ENCODE measurements at regions not wholly inside any gene's neighbourhood (a gene's known extent, or its start where the extent isn't known, plus 50 kb on each side); places are given as distances from the start of the nearest gene placed in this dataset.

- Histone ChIP-seq H2AFZ (ENCODE audit: low read length) (no peak overlapping the region), H3K23ac (ENCODE audit: insufficient read length, low read depth, low read length) (no peak overlapping the region), H3K9ac (ENCODE audit: extremely low read depth, insufficient read length, low read length) (no peak overlapping the region), H2BK120ac (ENCODE audit: low read depth, low read length, poor library complexity, severe bottlenecking) (no peak overlapping the region), H2AK5ac (ENCODE audit: insufficient read length, low read length) (no peak overlapping the region), H3K18ac (ENCODE audit: insufficient read length, low read depth, low read length) (no peak overlapping the region), H3T11ph (ENCODE audit: low read length) (no peak overlapping the region), H3K27ac (ENCODE audit: insufficient read length, low read depth, low read length) (no peak overlapping the region), H2BK15ac (ENCODE audit: low read depth, low read length) (no peak overlapping the region), H3K79me1 (ENCODE audit: insufficient read depth, low read depth, low read length, poor library complexity, severe bottlenecking) (no peaks in the 10 kb centered on the region), H3K23me2 (ENCODE audit: insufficient read length, low read depth, low read length, poor library complexity, severe bottlenecking) (no peaks in the 10 kb centered on the region), H4K91ac (ENCODE audit: insufficient read length, low read depth, low read length) (no peak overlapping the region), H4K5ac (ENCODE audit: insufficient read length, low read depth, low read length) (no peak overlapping the region), H3K4me1 (ENCODE audit: insufficient read depth, low read length) (no peaks in the 10 kb centered on the region; the same call in 1 of the 2 replicates), H4K20me1 (ENCODE audit: control insufficient read depth, insufficient read depth, insufficient read length) (no peaks in the 10 kb centered on the region), H3K4ac (ENCODE audit: low read depth, low read length) (no peak overlapping the region), H2BK12ac (ENCODE audit: insufficient read length, low read depth, low read length) (no peak overlapping the region), H2BK20ac (ENCODE audit: low read depth, low read length, poor library complexity, severe bottlenecking) (no peak overlapping the region), H2BK5ac (ENCODE audit: insufficient read length, low read length) (no peak overlapping the region), H3K27me3 (ENCODE audit: insufficient read depth, low read length) (no peaks in the 10 kb centered on the region), H3K4me2 (ENCODE audit: insufficient read depth, insufficient read length, low read length) (no peak overlapping the region), H3K14ac (ENCODE audit: insufficient read depth, low read length) (no peak overlapping the region), H3K9me3 (ENCODE audit: control insufficient read depth, low read depth, low read length) (no peaks in the 10 kb centered on the region), H3K56ac (ENCODE audit: insufficient read length, low read depth, low read length) (no peak overlapping the region), H4K8ac (replicated peaks; ENCODE audit: insufficient read length, low read depth, low read length) (no peak overlapping the region), H3K79me2 (ENCODE audit: insufficient read depth, low read length) (no peaks in the 10 kb centered on the region)
- no peak overlapping the region for H3K4me3 Mint-ChIP-seq
- H3K36me3 Mint-ChIP-seq (ENCODE audit: insufficient read depth in 1 of 3, low read depth in 3 of 3): peaks cover 0 to under 1% (median under 1%) of the 10 kb centered on the region in 3 experiments; a peak in 3 of 7 replicates
- TF ChIP-seq, protein P1, sequence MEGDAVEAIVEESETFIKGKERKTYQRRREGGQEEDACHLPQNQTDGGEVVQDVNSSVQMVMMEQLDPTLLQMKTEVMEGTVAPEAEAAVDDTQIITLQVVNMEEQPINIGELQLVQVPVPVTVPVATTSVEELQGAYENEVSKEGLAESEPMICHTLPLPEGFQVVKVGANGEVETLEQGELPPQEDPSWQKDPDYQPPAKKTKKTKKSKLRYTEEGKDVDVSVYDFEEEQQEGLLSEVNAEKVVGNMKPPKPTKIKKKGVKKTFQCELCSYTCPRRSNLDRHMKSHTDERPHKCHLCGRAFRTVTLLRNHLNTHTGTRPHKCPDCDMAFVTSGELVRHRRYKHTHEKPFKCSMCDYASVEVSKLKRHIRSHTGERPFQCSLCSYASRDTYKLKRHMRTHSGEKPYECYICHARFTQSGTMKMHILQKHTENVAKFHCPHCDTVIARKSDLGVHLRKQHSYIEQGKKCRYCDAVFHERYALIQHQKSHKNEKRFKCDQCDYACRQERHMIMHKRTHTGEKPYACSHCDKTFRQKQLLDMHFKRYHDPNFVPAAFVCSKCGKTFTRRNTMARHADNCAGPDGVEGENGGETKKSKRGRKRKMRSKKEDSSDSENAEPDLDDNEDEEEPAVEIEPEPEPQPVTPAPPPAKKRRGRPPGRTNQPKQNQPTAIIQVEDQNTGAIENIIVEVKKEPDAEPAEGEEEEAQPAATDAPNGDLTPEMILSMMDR (conservative IDR thresholded peaks at IDR 0.05): no peak
- no peaks in the 10 kb centered on the region for H3K9me3 Mint-ChIP-seq
- no peaks in the 10 kb centered on the region for H3K4me1 Mint-ChIP-seq
- no peak for DNase-seq
- H3K27ac Mint-ChIP-seq: no peak overlapping the region
- no peaks in the 10 kb centered on the region for H3K27me3 Mint-ChIP-seq (ENCODE audit: low read depth)
Measured at GRCh38 chr3:98967758-98968157, 66.3 kb upstream of the DCBLD2 start.
